PC-9 (cell line): ENCODE measurements at regions not wholly inside any gene's neighbourhood (a gene's known extent, or its start where the extent isn't known, plus 50 kb on each side); places are given as distances from the start of the nearest gene placed in this dataset.

ENCODE experiments used
- BruUV-seq: library from RNA; stranded (reverse); fragments of 400-500 nt; replicated peaks from 2 replicates; lab custom pipeline; 2021; lab: Mats Ljungman, UMichigan
- CTCF ChIA-PET: fragments of 300-600 bp; sonication (Branson Sonifier 250); formaldehyde crosslinking; loops from one replicate; lab custom pipeline; 2022; ENCODE audit warnings: antibody characterized with exemption; lab: Charles Lee
- POLR2A ChIA-PET: fragments of 300-600 bp; sonication (Branson Sonifier 250); formaldehyde crosslinking; loops from one replicate; lab custom pipeline; 2022; ENCODE audit warnings: antibody characterized with exemption; ENCODE audit not compliant: unreplicated experiment; lab: Charles Lee
- DNase-seq, 2 experiments: peaks; one replicate each; pipeline versions ENCODE4 v3.0.0 to v3.0.0-alpha.2; 2015 to 2022; ENCODE audit warnings: mixed read lengths in 1 of 2
- H2AFZ ChIP-seq: fragments of 200-600 bp; sonication (generic); 2 replicates; pipeline ENCODE4 v1.8.1; 2017; ENCODE audit warnings: antibody characterized with exemption
- H3F3A ChIP-seq: fragments of 200-600 bp; sonication (generic); 2 replicates; pipeline ENCODE4 v1.8.1; 2017; ENCODE audit warnings: antibody characterized with exemption, mild to moderate bottlenecking, low read depth; ENCODE audit not compliant: insufficient read depth
- H3K27ac ChIP-seq: fragments of 200-600 bp; sonication (generic); 2 replicates; pipeline ENCODE4 v1.6.1; 2016; ENCODE audit warnings: mixed run types
- H3K27me3 ChIP-seq: fragments of 200-600 bp; sonication (generic); 2 replicates; pipeline ENCODE4 v1.6.1; 2016; ENCODE audit warnings: low read depth, mixed run types; ENCODE audit not compliant: insufficient read depth
- H3K36me3 ChIP-seq: fragments of 200-600 bp; sonication (generic); 2 replicates; pipeline ENCODE4 v1.6.1; 2016; ENCODE audit warnings: low read depth, mixed run types
- H3K4me1 ChIP-seq: fragments of 200-600 bp; sonication (generic); replicated peaks from 2 replicates; pipeline ENCODE4 v1.6.1; 2016; ENCODE audit warnings: mixed run types; ENCODE audit not compliant: insufficient read depth
- H3K4me2 ChIP-seq: fragments of 200-600 bp; sonication (generic); 2 replicates; pipeline ENCODE4 v1.6.1; 2017; ENCODE audit warnings: mixed run types
- H3K4me3 ChIP-seq: fragments of 200-600 bp; sonication (generic); 2 replicates; pipeline ENCODE4 v1.6.1; 2016; ENCODE audit warnings: mixed run types
- H3K79me2 ChIP-seq: fragments of 200-600 bp; sonication (generic); 2 replicates; pipeline ENCODE4 v1.6.1; 2017; ENCODE audit warnings: low read depth, mixed run types
- H3K9me2 ChIP-seq: fragments of 200-600 bp; sonication (generic); 2 replicates; pipeline ENCODE4 v1.8.1; 2017; ENCODE audit warnings: mild to moderate bottlenecking; ENCODE audit not compliant: insufficient read depth
- H3K9me3 ChIP-seq: fragments of 200-600 bp; sonication (generic); 2 replicates; pipeline ENCODE4 v1.8.1; 2016; ENCODE audit warnings: low read depth; ENCODE audit not compliant: insufficient read depth
- H4K20me1 ChIP-seq: fragments of 200-600 bp; sonication (generic); 2 replicates; pipeline ENCODE4 v1.8.1; 2017; ENCODE audit not compliant: insufficient read depth
- CTCF ChIP-seq: fragments of 200-600 bp; sonication (generic); conservative IDR thresholded peaks from 2 replicates; pipeline ENCODE4 v1.6.1; 2017; ENCODE audit warnings: mixed run types, antibody characterized with exemption, mild to moderate bottlenecking, moderate library complexity
- EZH2 ChIP-seq: fragments of 200-600 bp; sonication (generic); IDR thresholded peaks from 2 replicates; pipeline ENCODE4 v1.8.0; 2017; ENCODE audit warnings: antibody characterized with exemption, low read depth
- intact Hi-C: fragments of 100-400 bp; cut with micrococcal nuclease; formaldehyde crosslinking; loops from one replicate; pipeline ENCODE4 v1.10.0; 2022; ENCODE audit not compliant: unreplicated experiment

DNA sequence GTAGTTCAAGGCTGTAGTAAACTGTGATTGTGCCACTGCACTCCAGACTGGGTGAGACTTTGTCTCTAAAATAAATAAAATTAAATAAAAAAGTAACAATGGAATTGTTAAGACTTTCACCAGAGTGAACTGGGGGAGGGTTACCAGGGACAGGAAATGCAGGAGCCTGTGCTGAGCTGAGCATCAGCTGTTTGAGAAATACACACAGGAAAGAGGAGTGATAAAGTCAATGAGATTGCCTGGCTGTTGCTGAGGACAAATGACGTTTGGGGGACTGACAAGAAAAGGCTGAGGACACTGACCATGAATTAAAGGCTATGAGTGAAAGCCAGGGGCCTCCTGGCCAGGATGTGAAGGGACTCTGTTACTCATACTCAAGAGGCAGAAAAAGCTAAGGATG lies 226.3 kb downstream of the SETD4 start:
- Histone ChIP-seq H3K27me3 (no peaks in the 10 kb centered on the region), H3K27ac (no peak overlapping the region), H4K20me1 (no peaks in the 10 kb centered on the region), H3K4me2 (no peak overlapping the region), H3K4me3 (no peak overlapping the region), H3K79me2 (no peaks in the 10 kb centered on the region), H3F3A (no peaks in the 10 kb centered on the region), H3K36me3 (no peaks in the 10 kb centered on the region), H3K9me2 (no peaks in the 10 kb centered on the region), H2AFZ (no peak overlapping the region), H3K4me1 (no peaks in the 10 kb centered on the region), H3K9me3 (no peaks in the 10 kb centered on the region)
- no TSS peak for BruUV-seq
- ChIA-PET CTCF (no interaction called here), POLR2A (no interaction called here)
- intact Hi-C loops, result no loop called here
- no peak for TF ChIP-seq CTCF
- no peak for TF ChIP-seq EZH2
- DNase-seq, result no peak

- no TSS peak for BruUV-seq
- no peak for DNase-seq
- Histone ChIP-seq H3K9me3 (no peaks in the 10 kb centered on the region), H3K4me3 (no peak overlapping the region), H3K27me3 (no peaks in the 10 kb centered on the region), H3F3A (no peaks in the 10 kb centered on the region), H3K9me2 (no peaks in the 10 kb centered on the region), H3K4me2 (no peak overlapping the region), H4K20me1 (no peaks in the 10 kb centered on the region), H3K79me2 (no peaks in the 10 kb centered on the region), H3K36me3 (no peaks in the 10 kb centered on the region), H3K27ac (no peak overlapping the region), H2AFZ (no peak overlapping the region), H3K4me1 (no peaks in the 10 kb centered on the region)
- intact Hi-C loops, result no loop called here
- TF ChIP-seq CTCF (no peak), EZH2 (no peak)
- POLR2A ChIA-PET, result no interaction called here
- CTCF ChIA-PET, result no interaction called here
These were observed 226.9 kb downstream of the SETD4 start for GRCh38 chr21:35833388-35833787.

- H3K27ac ChIP-seq, result no peak overlapping the region
- H2AFZ ChIP-seq, result no peak overlapping the region
- intact Hi-C loops, result no loop called here
- DNase-seq, result no peak
- H3K4me3 ChIP-seq, result no peak overlapping the region
- no peaks in the 10 kb centered on the region for H3K9me2 ChIP-seq
- no peak overlapping the region for H3K4me2 ChIP-seq
- no peaks in the 10 kb centered on the region for H3K9me3 ChIP-seq
- H3K36me3 ChIP-seq, result no peaks in the 10 kb centered on the region
- no peaks in the 10 kb centered on the region for H3K79me2 ChIP-seq
- ChIA-PET POLR2A (no interaction called here), CTCF (no interaction called here)
- BruUV-seq, result no TSS peak
- no peaks in the 10 kb centered on the region for H3K27me3 ChIP-seq
- no peaks in the 10 kb centered on the region for H3K4me1 ChIP-seq
- H4K20me1 ChIP-seq, result no peaks in the 10 kb centered on the region
- no peaks in the 10 kb centered on the region for H3F3A ChIP-seq
- TF ChIP-seq CTCF, result no peak
- no peak for TF ChIP-seq EZH2
These were observed 229.1 kb downstream of the SETD4 start for GRCh38 chr21:35831230-35831629.
